IMR-90 (cell line): ENCODE measurements at regions not wholly inside any gene's neighbourhood (a gene's known extent, or its start where the extent isn't known, plus 50 kb on each side); places are given as distances from the start of the nearest gene placed in this dataset.

Source experiments
- ATAC-seq: fragments of 200-7000 bp; cut with Tn5 transposase; 2 replicates; pipeline ENCODE4 v1.9.1; 2020; ENCODE audit warnings: low read depth, mild to moderate bottlenecking, moderate library complexity
- BruUV-seq: library from RNA; stranded (reverse); fragments of 400-500 nt; replicated peaks from 2 replicates; lab custom pipeline; 2021; lab: Mats Ljungman, UMichigan
- CTCF ChIA-PET: fragments of 300-600 bp; formaldehyde crosslinking; extraction: SDS; loops from one replicate; lab custom pipeline; 2021; ENCODE audit warnings: antibody characterized with exemption; lab: Yijun Ruan, JAX
- POLR2A ChIA-PET: fragments of 300-600 bp; sonication (Branson Sonifier 250); formaldehyde crosslinking; loops from one replicate; lab custom pipeline; 2022; ENCODE audit warnings: antibody characterized with exemption; ENCODE audit not compliant: unreplicated experiment; lab: Charles Lee
- DNase-seq: peaks from one replicate; pipeline ENCODE4 v3.0.0; 2013
- H2AFZ ChIP-seq: replicated peaks from 2 replicates; pipeline ENCODE3; 2013; ENCODE audit warnings: low read length, mild to moderate bottlenecking; ENCODE audit not compliant: poor library complexity
- H2AK5ac ChIP-seq: 2 replicates; pipeline ENCODE4 v1.6.1; 2013; ENCODE audit warnings: low read depth, low read length, inconsistent platforms
- H2AK9ac ChIP-seq: replicated peaks from 2 replicates; pipeline ENCODE3; 2013; ENCODE audit warnings: mild to moderate bottlenecking, low read depth, low read length, moderate library complexity; ENCODE audit not compliant: poor library complexity
- H2BK120ac ChIP-seq: 2 replicates; pipeline ENCODE4 v1.6.1; 2013; ENCODE audit warnings: low read depth, low read length, inconsistent platforms
- H2BK15ac ChIP-seq: 3 replicates; pipeline ENCODE4 v1.6.1; 2013; ENCODE audit warnings: low read depth, low read length, inconsistent platforms
- H2BK20ac ChIP-seq: 2 replicates; pipeline ENCODE4 v1.6.1; 2013; ENCODE audit warnings: low read depth, mild to moderate bottlenecking, inconsistent platforms, low read length, moderate library complexity
- H2BK5ac ChIP-seq: 2 replicates; pipeline ENCODE4 v1.6.1; 2013; ENCODE audit warnings: mild to moderate bottlenecking, low read depth, low read length, inconsistent platforms; ENCODE audit not compliant: poor library complexity, severe bottlenecking
- H3K14ac ChIP-seq: replicated peaks from 2 replicates; pipeline ENCODE4 v1.6.1; 2013; ENCODE audit warnings: low read depth, low read length, inconsistent platforms
- H3K18ac ChIP-seq: 2 replicates; pipeline ENCODE4 v1.6.1; 2013; ENCODE audit warnings: low read depth, low read length, control low read depth
- H3K23ac ChIP-seq: 2 replicates; pipeline ENCODE4 v1.6.1; 2013; ENCODE audit warnings: low read depth, low read length, inconsistent platforms
- H3K27ac ChIP-seq: 2 replicates; pipeline ENCODE4 v1.5.1; 2013; ENCODE audit warnings: mild to moderate bottlenecking, control low read depth, low read length; ENCODE audit not compliant: insufficient read depth
- H3K27me3 ChIP-seq: 2 replicates; pipeline ENCODE4 v1.6.1; 2013; ENCODE audit warnings: low read length; ENCODE audit not compliant: control insufficient read depth, insufficient read depth
- H3K36me3 ChIP-seq: 2 replicates; pipeline ENCODE4 v1.6.1; 2013; ENCODE audit warnings: low read length, mixed read lengths; ENCODE audit not compliant: control insufficient read depth, insufficient read depth
- H3K4ac ChIP-seq: 2 replicates; pipeline ENCODE4 v1.6.1; 2013; ENCODE audit warnings: low read depth, low read length, inconsistent platforms
- H3K4me1 ChIP-seq: 2 replicates; pipeline ENCODE4 v1.6.1; 2013; ENCODE audit warnings: low read length, mixed read lengths; ENCODE audit not compliant: control insufficient read depth, insufficient read depth
- H3K4me2 ChIP-seq: 2 replicates; pipeline ENCODE4 v1.6.1; 2013; ENCODE audit warnings: low read depth, mild to moderate bottlenecking, control low read depth, low read length, moderate library complexity
- H3K4me3 ChIP-seq: 2 replicates; pipeline ENCODE4 v1.5.1; 2013; ENCODE audit warnings: low read depth, mild to moderate bottlenecking, control low read depth, low read length, moderate library complexity; ENCODE audit not compliant: insufficient read depth
- H3K56ac ChIP-seq: 2 replicates; pipeline ENCODE4 v1.6.1; 2013; ENCODE audit warnings: low read length, inconsistent platforms; ENCODE audit not compliant: insufficient read depth; ENCODE audit errors: extremely low read depth
- H3K79me1 ChIP-seq, 2 experiments: 2 replicates each; pipeline ENCODE4 v1.6.1; 2013; ENCODE audit warnings: low read length in 2 of 2, inconsistent platforms in 1 of 2, low read depth in 1 of 2
- H3K9ac ChIP-seq: 2 replicates; pipeline ENCODE4 v1.6.1; 2013; ENCODE audit warnings: low read depth, low read length, control low read depth
- H3K9me1 ChIP-seq: 2 replicates; pipeline ENCODE4 v1.6.1; 2013; ENCODE audit warnings: low read length, inconsistent platforms; ENCODE audit not compliant: insufficient read depth
- H3K9me3 ChIP-seq: 2 replicates; pipeline ENCODE4 v1.6.1; 2013; ENCODE audit warnings: low read length; ENCODE audit not compliant: control insufficient read depth, insufficient read depth
- H4K20me1 ChIP-seq: 2 replicates; pipeline ENCODE4 v1.6.1; 2013; ENCODE audit warnings: low read length, inconsistent platforms; ENCODE audit not compliant: insufficient read depth
- H4K5ac ChIP-seq: 2 replicates; pipeline ENCODE4 v1.6.1; 2013; ENCODE audit warnings: mild to moderate bottlenecking, low read depth, low read length, control low read depth
- H4K8ac ChIP-seq, 2 experiments: 2 replicates each; pipeline ENCODE4 v1.6.1; 2013; ENCODE audit warnings: low read depth in 2 of 2, low read length in 2 of 2, control low read depth in 1 of 2, inconsistent platforms in 1 of 2
- H4K91ac ChIP-seq: 2 replicates; pipeline ENCODE4 v1.6.1; 2013; ENCODE audit warnings: low read depth, low read length, inconsistent platforms; ENCODE audit not compliant: insufficient read depth
- BHLHE40 ChIP-seq: fragments of 150-350 bp; IDR thresholded peaks from 2 replicates; pipeline ENCODE4 v1.6.1; 2016; ENCODE audit warnings: mild to moderate bottlenecking, low read depth, low read length
- CEBPB ChIP-seq: IDR thresholded peaks from 2 replicates; pipeline ENCODE4 v1.6.1; 2012; ENCODE audit warnings: low read depth, low read length, improper control_type of control experiment
- CHD1 ChIP-seq: IDR thresholded peaks from 2 replicates; pipeline ENCODE4 v1.6.1; 2012; ENCODE audit warnings: low read depth, low read length, improper control_type of control experiment
- FOS ChIP-seq: fragments of 150-350 bp; IDR thresholded peaks from 2 replicates; pipeline ENCODE4 v1.6.1; 2016; ENCODE audit warnings: low read depth, low read length
- MAZ ChIP-seq: IDR thresholded peaks from 2 replicates; pipeline ENCODE4 v1.6.1; 2012; ENCODE audit warnings: low read depth, mild to moderate bottlenecking, low read length, improper control_type of control experiment, moderate library complexity, borderline replicate concordance
- MXI1 ChIP-seq: IDR thresholded peaks from 2 replicates; pipeline ENCODE4 v1.6.1; 2012; ENCODE audit warnings: low read depth, mild to moderate bottlenecking, low read length, moderate library complexity, borderline replicate concordance
- NFE2L2 ChIP-seq: fragments of 150-350 bp; IDR thresholded peaks from 2 replicates; pipeline ENCODE4 v1.6.1; 2016; ENCODE audit warnings: low read depth, mild to moderate bottlenecking, low read length
- POLR2A ChIP-seq: IDR thresholded peaks from 2 replicates; pipeline ENCODE4 v1.6.1; 2012; ENCODE audit warnings: mild to moderate bottlenecking, low read depth, low read length
- RAD21 ChIP-seq: IDR thresholded peaks from 2 replicates; pipeline ENCODE4 v1.6.1; 2012; ENCODE audit warnings: low read length, improper control_type of control experiment
- SMC3 ChIP-seq: fragments of 150-350 bp; IDR thresholded peaks from 2 replicates; pipeline ENCODE4 v1.6.1; 2016; ENCODE audit warnings: low read depth, mild to moderate bottlenecking, antibody characterized with exemption, low read length, moderate library complexity
- WGBS, 2 experiments: methylation state at CpG; one replicate each; pipeline versions ENCODE4 v1.1.5 to v1.1.7; 2013; ENCODE audit warnings: missing lambda C conversion rate in 2 of 2; ENCODE audit not compliant: insufficient read length in 1 of 2; ENCODE audit errors: extremely low coverage in 2 of 2; 5-methylcytosine and 5-hydroxymethylcytosine counted together
- dilution Hi-C: fragments of 300-500 bp; cut with HindIII; formaldehyde crosslinking; loops from one replicate; pipeline ENCODE4 v1.14.3; 2018; ENCODE audit warnings: low sequenced_read_pairs; ENCODE audit not compliant: unreplicated experiment
- in situ Hi-C: fragments of 300-500 bp; cut with MboI; formaldehyde crosslinking; loops from 3 replicates; pipeline ENCODE4 v1.14.3; 2019; ENCODE audit warnings: low sequenced_read_pairs, inconsistent platforms, mixed read lengths
- intact Hi-C: fragments of 100-400 bp; cut with micrococcal nuclease; formaldehyde crosslinking; loops from 2 replicates; pipeline ENCODE4 v1.10.0; 2022
- TF ChIP-seq, protein P1 (sequence below): fragments of 150-350 bp; IDR thresholded peaks from 2 replicates; pipeline ENCODE4 v1.6.1; 2016; ENCODE audit warnings: low read depth, mild to moderate bottlenecking, low read length, moderate library complexity, borderline replicate concordance
- TF ChIP-seq, protein P2 (sequence below): fragments of 150-350 bp; IDR thresholded peaks from 2 replicates; pipeline ENCODE4 v1.6.1; 2017; ENCODE audit warnings: mild to moderate bottlenecking, antibody characterized with exemption, low read length, low read depth

GRCh38 chr1:55726994-55727393, 511.8 kb upstream of the USP24 start:
- no CpG with 5 or more reads among the region's 3 CpGs for WGBS, 2 experiments
- Histone ChIP-seq H2AK9ac (peak overlapping the region; percentile 82), H3K18ac (peak overlapping the region; percentile 93), H4K8ac (peak overlapping the region; percentile 83 to 93; a peak in 3 of 4 replicates), H3K9me1 (peaks cover 7% of the 10 kb centered on the region), H3K27ac (peak overlapping the region; percentile 49; the same call in 1 of the 2 replicates), H3K23ac (peak overlapping the region; percentile 77), H3K9me3 (no peaks in the 10 kb centered on the region; the same call in 1 of the 2 replicates), H2BK5ac (peak overlapping the region; percentile 51), H3K79me1 (no peaks in the 10 kb centered on the region), H3K4me3 (no peak overlapping the region), H2BK20ac (peak overlapping the region; percentile 99), H2AK5ac (peak overlapping the region; percentile 96), H2AFZ (peak overlapping the region; percentile 67), H3K56ac (peak overlapping the region; percentile 70; the same call in 1 of the 2 replicates), H2BK120ac (peak overlapping the region; percentile 100), H3K4ac (peak overlapping the region; percentile 98), H2BK15ac (peak overlapping the region; percentile 97; the same call in 2 of the 3 replicates), H4K20me1 (no peaks in the 10 kb centered on the region), H3K4me2 (no peak overlapping the region), H4K5ac (peak overlapping the region; percentile 95), H3K4me1 (peaks cover 11% of the 10 kb centered on the region), H3K14ac (peak overlapping the region; percentile 99), H3K36me3 (no peaks in the 10 kb centered on the region), H3K9ac (no peak overlapping the region), H4K91ac (peak overlapping the region; percentile 99), H3K27me3 (no peaks in the 10 kb centered on the region)
- BruUV-seq: no TSS peak
- intact Hi-C loops (no loop called here), in situ Hi-C loops (no loop called here), dilution Hi-C loops (no loop called here)
- CTCF ChIA-PET: no interaction called here
- ATAC-seq (peak; percentile 32), DNase-seq (peak; percentile 62)
- no peak for TF ChIP-seq RAD21
- TF ChIP-seq CEBPB: no peak
- no peak for TF ChIP-seq SMC3
- no peak for TF ChIP-seq FOS
- no peak for TF ChIP-seq CHD1
- no peak for TF ChIP-seq POLR2A
- TF ChIP-seq MAZ: no peak
- TF ChIP-seq, protein P1, sequence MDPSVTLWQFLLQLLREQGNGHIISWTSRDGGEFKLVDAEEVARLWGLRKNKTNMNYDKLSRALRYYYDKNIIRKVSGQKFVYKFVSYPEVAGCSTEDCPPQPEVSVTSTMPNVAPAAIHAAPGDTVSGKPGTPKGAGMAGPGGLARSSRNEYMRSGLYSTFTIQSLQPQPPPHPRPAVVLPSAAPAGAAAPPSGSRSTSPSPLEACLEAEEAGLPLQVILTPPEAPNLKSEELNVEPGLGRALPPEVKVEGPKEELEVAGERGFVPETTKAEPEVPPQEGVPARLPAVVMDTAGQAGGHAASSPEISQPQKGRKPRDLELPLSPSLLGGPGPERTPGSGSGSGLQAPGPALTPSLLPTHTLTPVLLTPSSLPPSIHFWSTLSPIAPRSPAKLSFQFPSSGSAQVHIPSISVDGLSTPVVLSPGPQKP: no peak
- no peak for TF ChIP-seq MXI1
- TF ChIP-seq NFE2L2: no peak
- TF ChIP-seq BHLHE40: no peak
- TF ChIP-seq, protein P2, sequence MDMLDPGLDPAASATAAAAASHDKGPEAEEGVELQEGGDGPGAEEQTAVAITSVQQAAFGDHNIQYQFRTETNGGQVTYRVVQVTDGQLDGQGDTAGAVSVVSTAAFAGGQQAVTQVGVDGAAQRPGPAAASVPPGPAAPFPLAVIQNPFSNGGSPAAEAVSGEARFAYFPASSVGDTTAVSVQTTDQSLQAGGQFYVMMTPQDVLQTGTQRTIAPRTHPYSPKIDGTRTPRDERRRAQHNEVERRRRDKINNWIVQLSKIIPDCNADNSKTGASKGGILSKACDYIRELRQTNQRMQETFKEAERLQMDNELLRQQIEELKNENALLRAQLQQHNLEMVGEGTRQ: no peak
- POLR2A ChIA-PET: no interaction called here
